ENCODE measurements at regions not wholly inside any gene's neighbourhood (a gene's known extent, or its start where the extent isn't known, plus 50 kb on each side); places are given as distances from the start of the nearest gene placed in this dataset.

- DNase-seq (no peak), ATAC-seq (no peak)
- no peak overlapping the region for H3K27ac ChIP-seq
- intact Hi-C loops (cut with DNase I) = no loop called here
- H3K4me3 ChIP-seq = no peak overlapping the region
- H3K9me3 ChIP-seq = no peaks in the 10 kb centered on the region
- no peaks in the 10 kb centered on the region for H3K4me1 ChIP-seq
- H3K27me3 ChIP-seq (ENCODE audit: low read depth) = no peaks in the 10 kb centered on the region
- H3K36me3 ChIP-seq = no peaks in the 10 kb centered on the region
- TF ChIP-seq CTCF (IDR thresholded peaks at IDR 0.05) = no peak
These were observed 143.1 kb upstream of the CARD18 start for GRCh38 chr11:105282658-105283057.

DNA sequence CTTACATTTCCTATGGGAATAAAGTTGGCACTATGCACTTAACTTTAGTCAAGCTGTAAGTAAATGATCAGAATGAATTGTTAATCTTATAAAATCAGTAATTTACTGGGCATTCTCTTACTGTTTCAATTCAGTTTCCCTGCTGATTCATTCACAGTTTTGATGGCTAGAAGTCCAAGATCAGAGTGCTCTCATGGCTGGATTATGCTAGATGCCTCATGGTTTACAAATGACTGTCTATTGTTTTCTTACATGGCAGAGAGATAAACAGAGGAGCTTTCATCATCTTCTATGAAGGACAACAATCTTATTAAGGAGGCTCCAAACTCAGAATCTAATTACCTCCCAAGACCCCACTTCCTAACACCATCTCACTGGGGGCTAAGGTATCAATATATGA, 135.1 kb upstream of the CARD18 start:
- DNase-seq (no peak), ATAC-seq (no peak)
- H3K27me3 ChIP-seq (ENCODE audit: low read depth) = no peaks in the 10 kb centered on the region
- H3K4me3 ChIP-seq = no peak overlapping the region
- intact Hi-C loops (cut with DNase I) = no loop called here
- TF ChIP-seq CTCF (IDR thresholded peaks at IDR 0.05) = no peak
- no peaks in the 10 kb centered on the region for H3K36me3 ChIP-seq
- H3K4me1 ChIP-seq = no peaks in the 10 kb centered on the region
- H3K27ac ChIP-seq = no peak overlapping the region
- no peaks in the 10 kb centered on the region for H3K9me3 ChIP-seq

GRCh38 chr11:105273660-105274280, 134.2 kb upstream of the CARD18 start:
- ATAC-seq (no peak), DNase-seq (no peak)
- intact Hi-C loops (cut with DNase I) = no loop called here
- Histone ChIP-seq H3K27me3 (ENCODE audit: low read depth) (no peaks in the 10 kb centered on the region), H3K36me3 (no peaks in the 10 kb centered on the region), H3K4me3 (no peak overlapping the region), H3K9me3 (no peaks in the 10 kb centered on the region), H3K27ac (no peak overlapping the region), H3K4me1 (no peaks in the 10 kb centered on the region)
- TF ChIP-seq CTCF (IDR thresholded peaks at IDR 0.05) = no peak

GRCh38 chr11:105269862-105270261, 130.3 kb upstream of the CARD18 start:
- no peak for TF ChIP-seq CTCF (IDR thresholded peaks at IDR 0.05)
- Histone ChIP-seq H3K27ac (no peak overlapping the region), H3K4me3 (no peak overlapping the region), H3K4me1 (no peaks in the 10 kb centered on the region), H3K9me3 (no peaks in the 10 kb centered on the region), H3K36me3 (no peaks in the 10 kb centered on the region), H3K27me3 (ENCODE audit: low read depth) (no peaks in the 10 kb centered on the region)
- DNase-seq = no peak
- intact Hi-C loops (cut with DNase I) = no loop called here
- ATAC-seq = no peak

DNA sequence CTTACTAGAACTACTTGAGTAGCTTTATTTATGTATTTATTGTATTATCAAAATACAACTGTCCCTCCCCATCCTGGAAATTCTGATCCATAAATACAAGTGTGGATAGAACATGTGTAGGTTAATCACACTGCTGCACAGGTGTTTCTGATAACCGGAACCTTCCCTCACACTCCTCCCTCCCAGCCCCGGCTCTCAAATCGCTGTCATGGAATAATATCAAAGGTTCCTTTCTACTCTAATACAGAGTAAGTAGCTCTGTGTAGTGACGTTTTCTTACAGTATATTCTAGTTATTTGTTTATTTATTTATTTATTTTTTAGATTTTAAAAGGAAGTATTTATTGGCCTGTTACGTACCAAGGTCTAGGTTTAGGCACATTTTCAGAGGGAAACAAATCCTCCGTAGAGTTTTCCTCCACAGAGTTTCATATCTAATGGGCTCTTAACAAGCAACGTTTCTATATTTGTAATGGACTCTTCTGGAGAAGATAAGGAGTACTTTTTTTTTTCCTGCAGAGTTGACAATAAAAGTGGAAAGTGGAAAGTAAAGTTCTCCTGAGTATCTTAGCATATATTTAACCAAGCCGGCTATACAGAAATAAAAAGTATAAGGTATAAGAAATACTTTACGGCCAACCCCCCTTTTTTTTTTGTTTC, 129.0 kb upstream of the CARD18 start:
- Histone ChIP-seq H3K4me3 (no peak overlapping the region), H3K9me3 (no peaks in the 10 kb centered on the region), H3K27ac (no peak overlapping the region), H3K27me3 (ENCODE audit: low read depth) (no peaks in the 10 kb centered on the region), H3K4me1 (no peaks in the 10 kb centered on the region), H3K36me3 (no peaks in the 10 kb centered on the region)
- no peak for TF ChIP-seq CTCF (IDR thresholded peaks at IDR 0.05)
- DNase-seq (no peak), ATAC-seq (no peak)
- intact Hi-C loops (cut with DNase I) = no loop called here

All from lower lobe of right lung (tissue), 2 donors.